GM23338 (cell line): ENCODE measurements at regions not wholly inside any gene's neighbourhood (a gene's known extent, or its start where the extent isn't known, plus 50 kb on each side); places are given as distances from the start of the nearest gene placed in this dataset.

Source experiments
- EZH2 ChIP-seq: fragments of 200-600 bp; sonication (generic); IDR thresholded peaks from one replicate; pipeline ENCODE4 v1.8.0; 2017; ENCODE audit warnings: antibody characterized with exemption, mild to moderate bottlenecking, low read depth; ENCODE audit not compliant: unreplicated experiment
- EZH2phosphoT487 ChIP-seq: fragments of 200-600 bp; sonication (generic); IDR thresholded peaks from one replicate; pipeline ENCODE4 v1.8.1; 2018; ENCODE audit warnings: antibody characterized with exemption; ENCODE audit not compliant: unreplicated experiment
- TF ChIP-seq, protein P1 (sequence below), 2 experiments: fragments of 200-600 bp in 1 of 2; sonication (generic) in 1 of 2; conservative IDR thresholded peaks; 2 replicates each; pipeline versions ENCODE4 v1.5.1 to v1.6.1; 2016 to 2017; ENCODE audit warnings: antibody characterized with exemption in 2 of 2, low read depth in 2 of 2, mild to moderate bottlenecking in 2 of 2, moderate library complexity in 1 of 2

- TF ChIP-seq, protein P1, sequence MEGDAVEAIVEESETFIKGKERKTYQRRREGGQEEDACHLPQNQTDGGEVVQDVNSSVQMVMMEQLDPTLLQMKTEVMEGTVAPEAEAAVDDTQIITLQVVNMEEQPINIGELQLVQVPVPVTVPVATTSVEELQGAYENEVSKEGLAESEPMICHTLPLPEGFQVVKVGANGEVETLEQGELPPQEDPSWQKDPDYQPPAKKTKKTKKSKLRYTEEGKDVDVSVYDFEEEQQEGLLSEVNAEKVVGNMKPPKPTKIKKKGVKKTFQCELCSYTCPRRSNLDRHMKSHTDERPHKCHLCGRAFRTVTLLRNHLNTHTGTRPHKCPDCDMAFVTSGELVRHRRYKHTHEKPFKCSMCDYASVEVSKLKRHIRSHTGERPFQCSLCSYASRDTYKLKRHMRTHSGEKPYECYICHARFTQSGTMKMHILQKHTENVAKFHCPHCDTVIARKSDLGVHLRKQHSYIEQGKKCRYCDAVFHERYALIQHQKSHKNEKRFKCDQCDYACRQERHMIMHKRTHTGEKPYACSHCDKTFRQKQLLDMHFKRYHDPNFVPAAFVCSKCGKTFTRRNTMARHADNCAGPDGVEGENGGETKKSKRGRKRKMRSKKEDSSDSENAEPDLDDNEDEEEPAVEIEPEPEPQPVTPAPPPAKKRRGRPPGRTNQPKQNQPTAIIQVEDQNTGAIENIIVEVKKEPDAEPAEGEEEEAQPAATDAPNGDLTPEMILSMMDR (conservative IDR thresholded peaks at IDR 0.05; ENCODE audit: low read depth in 2 of 2): no peak
- TF ChIP-seq EZH2: no peak
- no peak for TF ChIP-seq EZH2phosphoT487
Observed at GRCh38 chr12:58529897-58530741, 390.2 kb downstream of the LRIG3 start.
